ENCODE measurements at regions not wholly inside any gene's neighbourhood (a gene's known extent, or its start where the extent isn't known, plus 50 kb on each side); places are given as distances from the start of the nearest gene placed in this dataset.

DNA sequence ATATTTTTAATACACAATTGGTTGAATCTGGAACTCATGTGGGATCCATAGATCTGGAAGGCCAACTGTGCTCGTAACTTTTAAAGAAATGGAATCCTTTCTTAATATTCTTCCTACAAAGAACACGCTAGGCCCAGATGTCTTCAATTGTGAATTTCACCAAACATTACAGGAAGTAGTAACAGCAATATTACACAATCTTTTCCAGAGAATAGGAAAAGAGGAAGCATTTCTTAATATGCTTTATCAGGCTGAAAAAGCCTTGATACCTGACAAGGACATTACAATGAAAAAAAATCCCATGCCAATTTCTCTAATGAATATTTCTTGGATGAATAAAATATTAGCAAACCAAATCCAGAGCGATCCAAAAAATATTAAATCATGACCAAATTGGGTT, 80.3 kb upstream of the HAAO start:
- peaks cover 7 to 11% of the 10 kb centered on the region in 2 donors for H3K4me1 ChIP-seq (ENCODE audit: control insufficient read depth in 1 of 2, insufficient read depth in 2 of 2, low read length in 2 of 2)
- no peaks in the 10 kb centered on the region for H3K36me3 ChIP-seq (ENCODE audit: control insufficient read depth in 1 of 2, insufficient read depth in 2 of 2, low read length in 2 of 2)

DNA sequence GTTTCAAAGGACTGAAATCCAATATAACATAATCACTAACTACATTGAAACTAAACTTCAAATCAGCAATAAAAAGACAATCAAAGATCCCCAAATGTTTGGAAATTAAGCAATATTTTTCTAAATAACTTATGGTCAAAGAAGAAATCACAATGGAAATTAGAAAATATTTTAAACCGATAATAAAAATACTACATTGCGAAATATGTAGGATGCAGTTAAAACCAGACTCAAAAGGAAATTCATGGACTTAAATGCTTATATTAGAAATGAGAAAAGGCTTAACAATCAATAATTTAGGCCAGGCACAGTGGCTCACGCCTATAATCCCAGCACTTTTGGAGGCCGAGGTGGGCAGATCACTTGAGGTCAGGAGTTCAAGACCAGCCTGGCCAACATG, 79.0 kb upstream of the HAAO start:
- Histone ChIP-seq H3K27me3 (ENCODE audit: control insufficient read depth in 1 of 2, insufficient read depth in 2 of 2, low read length in 2 of 2) (no peaks in the 10 kb centered on the region), H3K4me1 (ENCODE audit: control insufficient read depth in 1 of 2, insufficient read depth in 2 of 2, low read length in 2 of 2) (peaks cover 7 to 11% of the 10 kb centered on the region in 2 donors), H3K9ac (ENCODE audit: low read depth in 1 of 2, low read length in 2 of 2) (no peak overlapping the region)

More for the DNA sequence above, 80.3 kb upstream of the HAAO start:
- H3K9ac ChIP-seq (ENCODE audit: low read depth in 1 of 2, low read length in 2 of 2) = no peak overlapping the region
- H3K4me3 ChIP-seq (ENCODE audit: low read depth in 1 of 2, low read length in 2 of 2) = no peak overlapping the region
- no peaks in the 10 kb centered on the region for H3K27me3 ChIP-seq (ENCODE audit: control insufficient read depth in 1 of 2, insufficient read depth in 2 of 2, low read length in 2 of 2)
- no peak overlapping the region for H3K27ac ChIP-seq (ENCODE audit: low read depth, low read length)
- peaks cover 3 to 13% of the 10 kb centered on the region in 2 donors for H3K9me3 ChIP-seq (ENCODE audit: control insufficient read depth in 1 of 2, low read length in 2 of 2)

DNA sequence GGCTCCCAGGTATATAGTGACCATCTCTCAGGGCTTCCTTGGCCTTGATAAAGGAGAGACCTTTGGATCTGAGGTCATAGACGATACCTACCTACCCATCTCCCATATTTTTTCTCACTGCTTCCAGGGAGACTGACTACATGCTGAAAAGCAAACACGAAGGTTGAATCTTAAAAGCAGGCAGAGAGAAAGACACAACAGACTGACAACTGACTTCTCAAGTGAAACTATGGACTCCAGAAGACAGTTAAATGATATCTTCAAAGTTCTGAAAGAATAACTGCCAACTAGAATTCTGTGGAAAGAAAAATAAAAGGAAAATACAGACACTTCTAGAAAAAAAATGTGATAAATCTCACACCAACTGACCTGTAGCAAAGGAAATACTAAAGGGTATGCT, 76.5 kb upstream of the HAAO start:
- Histone ChIP-seq H3K27me3 (ENCODE audit: control insufficient read depth in 1 of 2, insufficient read depth in 2 of 2, low read length in 2 of 2) (no peaks in the 10 kb centered on the region), H3K27ac (ENCODE audit: low read depth, low read length) (no peak overlapping the region), H3K9ac (ENCODE audit: low read depth in 1 of 2, low read length in 2 of 2) (no peak overlapping the region), H3K4me3 (ENCODE audit: low read depth in 1 of 2, low read length in 2 of 2) (no peak overlapping the region), H3K36me3 (ENCODE audit: control insufficient read depth in 1 of 2, insufficient read depth in 2 of 2, low read length in 2 of 2) (no peaks in the 10 kb centered on the region), H3K9me3 (ENCODE audit: control insufficient read depth in 1 of 2, low read length in 2 of 2) (peaks cover 3 to 13% of the 10 kb centered on the region in 2 donors), H3K4me1 (ENCODE audit: control insufficient read depth in 1 of 2, insufficient read depth in 2 of 2, low read length in 2 of 2) (no peaks in the 10 kb centered on the region)

More for the DNA sequence above, 79.0 kb upstream of the HAAO start:
- no peak overlapping the region for H3K27ac ChIP-seq (ENCODE audit: low read depth, low read length)
- peaks cover 3 to 13% of the 10 kb centered on the region in 2 donors for H3K9me3 ChIP-seq (ENCODE audit: control insufficient read depth in 1 of 2, low read length in 2 of 2)
- H3K36me3 ChIP-seq (ENCODE audit: control insufficient read depth in 1 of 2, insufficient read depth in 2 of 2, low read length in 2 of 2) = no peaks in the 10 kb centered on the region
- no peak overlapping the region for H3K4me3 ChIP-seq (ENCODE audit: low read depth in 1 of 2, low read length in 2 of 2)

DNA sequence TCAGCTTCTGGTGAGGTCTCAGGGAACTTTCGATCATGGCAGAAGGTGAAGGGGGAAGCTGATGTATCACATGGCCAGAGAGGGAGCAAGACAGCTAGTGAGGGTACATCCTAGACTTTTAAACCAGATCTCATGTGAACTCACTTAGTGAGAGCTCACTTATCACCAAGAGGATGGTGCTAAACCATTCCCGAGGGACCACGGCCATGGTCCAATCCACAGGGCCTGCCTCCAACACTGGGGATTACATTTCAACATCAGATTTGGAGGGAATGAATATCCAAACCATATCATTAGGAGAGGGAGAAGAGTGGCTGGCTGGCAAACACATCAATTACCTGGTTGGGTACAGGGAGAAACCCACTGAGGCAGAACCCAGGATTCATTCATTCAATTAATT, 75.7 kb upstream of the HAAO start:
- no peak overlapping the region for H3K27ac ChIP-seq (ENCODE audit: low read depth, low read length)

DNA sequence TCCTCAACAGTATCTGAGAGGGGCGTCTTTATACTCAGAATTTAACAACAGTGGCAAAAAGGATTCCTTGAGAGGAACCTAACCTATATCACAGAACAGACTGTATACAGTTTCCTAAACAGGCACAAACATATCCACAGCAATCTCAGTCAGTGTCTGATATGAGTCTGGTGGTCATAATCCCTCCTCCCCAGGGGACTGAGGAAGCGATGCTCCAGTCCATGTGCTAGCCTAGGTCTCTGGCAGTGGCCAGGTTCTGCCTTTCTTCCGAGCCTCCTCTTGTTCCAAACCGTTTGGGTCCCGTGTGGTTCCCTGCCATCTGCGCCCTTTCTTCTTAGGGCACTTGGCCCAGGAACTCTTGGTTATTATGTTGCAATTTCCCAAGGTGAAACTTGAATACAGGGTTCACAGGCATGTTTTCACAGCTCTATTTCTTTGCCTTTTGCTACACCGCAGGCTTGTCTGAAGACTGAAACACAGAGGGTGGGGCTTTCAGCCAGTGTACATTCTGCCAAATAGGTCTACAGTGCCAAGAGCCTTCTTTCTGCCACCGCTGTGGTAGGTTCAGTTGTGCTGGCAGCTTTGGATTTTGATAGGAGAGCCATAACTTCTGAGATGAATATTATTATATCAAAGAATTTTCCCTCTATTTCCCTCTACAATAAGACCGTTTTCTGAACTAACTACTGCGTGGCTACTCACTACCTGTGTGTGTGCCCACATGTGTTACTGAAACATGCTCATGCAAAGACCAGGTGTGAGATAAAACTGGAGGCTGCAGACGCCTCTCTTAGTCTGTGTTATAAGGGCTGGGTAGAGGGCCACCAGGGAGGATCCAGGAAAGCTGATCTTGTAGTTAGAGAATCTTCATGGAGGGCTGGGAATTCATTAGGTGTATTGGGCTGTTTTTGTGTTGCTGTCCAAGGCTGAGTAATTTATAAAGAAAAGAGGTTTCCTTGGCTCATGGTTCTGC, 75.0 kb upstream of the HAAO start:
- Histone ChIP-seq H3K36me3 (ENCODE audit: control insufficient read depth in 1 of 2, insufficient read depth in 2 of 2, low read length in 2 of 2) (no peaks in the 10 kb centered on the region), H3K9me3 (ENCODE audit: control insufficient read depth in 1 of 2, low read length in 2 of 2) (peaks cover 3 to 13% of the 10 kb centered on the region in 2 donors), H3K4me3 (ENCODE audit: low read depth in 1 of 2, low read length in 2 of 2) (no peak overlapping the region), H3K27ac (ENCODE audit: low read depth, low read length) (no peak overlapping the region), H3K4me1 (ENCODE audit: control insufficient read depth in 1 of 2, insufficient read depth in 2 of 2, low read length in 2 of 2) (no peaks in the 10 kb centered on the region), H3K9ac (ENCODE audit: low read depth in 1 of 2, low read length in 2 of 2) (no peak overlapping the region), H3K27me3 (ENCODE audit: control insufficient read depth in 1 of 2, insufficient read depth in 2 of 2, low read length in 2 of 2) (no peaks in the 10 kb centered on the region)

More for the DNA sequence above, 75.7 kb upstream of the HAAO start:
- H3K9ac ChIP-seq (ENCODE audit: low read depth in 1 of 2, low read length in 2 of 2) = no peak overlapping the region
- no peaks in the 10 kb centered on the region for H3K27me3 ChIP-seq (ENCODE audit: control insufficient read depth in 1 of 2, insufficient read depth in 2 of 2, low read length in 2 of 2)
- H3K36me3 ChIP-seq (ENCODE audit: control insufficient read depth in 1 of 2, insufficient read depth in 2 of 2, low read length in 2 of 2) = no peaks in the 10 kb centered on the region
- peaks cover 3 to 13% of the 10 kb centered on the region in 2 donors for H3K9me3 ChIP-seq (ENCODE audit: control insufficient read depth in 1 of 2, low read length in 2 of 2)
- H3K4me3 ChIP-seq (ENCODE audit: low read depth in 1 of 2, low read length in 2 of 2) = no peak overlapping the region
- H3K4me1 ChIP-seq (ENCODE audit: control insufficient read depth in 1 of 2, insufficient read depth in 2 of 2, low read length in 2 of 2) = no peaks in the 10 kb centered on the region

DNA sequence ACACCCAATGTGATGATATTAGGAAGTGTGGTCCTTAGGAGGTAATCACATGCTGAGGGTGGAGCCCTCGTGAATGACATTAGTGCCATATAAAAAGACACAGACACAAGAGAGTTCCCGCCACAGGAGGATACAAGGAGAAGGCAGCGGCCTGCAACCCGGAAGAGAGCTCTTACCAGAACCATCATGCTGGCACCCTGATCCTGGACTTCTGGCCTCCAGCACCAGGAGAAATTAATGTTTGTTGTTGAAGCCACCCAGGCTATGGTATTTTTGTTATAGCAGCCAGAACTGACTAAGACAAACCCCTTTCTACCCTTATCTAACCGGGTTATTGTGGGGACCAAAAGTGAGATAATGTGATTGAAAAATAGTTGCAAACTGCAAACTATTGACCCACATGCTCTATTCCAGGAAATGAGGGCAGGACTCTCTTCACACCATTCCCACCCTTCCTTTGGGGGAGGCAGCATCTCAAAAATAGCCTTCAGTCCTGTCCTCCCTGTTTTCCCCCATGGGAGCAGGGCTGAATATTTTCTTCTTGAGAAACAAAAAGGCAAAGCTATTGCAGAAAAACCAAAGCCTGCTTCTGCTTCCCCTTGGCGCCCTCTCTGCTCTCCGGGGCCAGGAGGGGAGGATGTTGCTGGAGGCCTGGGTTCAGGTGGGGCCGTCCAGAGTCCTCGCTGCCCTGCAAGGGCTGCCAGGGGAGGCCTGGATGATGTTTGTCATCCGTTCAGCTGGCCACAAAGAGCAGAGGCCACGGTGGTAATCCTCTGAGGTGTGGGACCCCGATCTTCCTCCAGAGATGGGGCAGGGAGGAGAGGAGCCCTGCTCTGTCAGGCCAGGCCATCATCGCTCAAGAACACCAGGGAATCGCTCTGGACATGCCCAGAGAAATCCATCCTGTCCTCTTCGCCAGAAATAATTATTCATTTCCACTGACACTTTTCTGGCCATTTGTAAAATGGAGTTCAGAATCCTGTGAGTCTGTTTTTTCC, 73.8 kb upstream of the HAAO start:
- H3K9ac ChIP-seq (ENCODE audit: low read depth in 1 of 2, low read length in 2 of 2) = no peak overlapping the region
- no peaks in the 10 kb centered on the region for H3K4me1 ChIP-seq (ENCODE audit: control insufficient read depth in 1 of 2, insufficient read depth in 2 of 2, low read length in 2 of 2)
- H3K27me3 ChIP-seq (ENCODE audit: control insufficient read depth in 1 of 2, insufficient read depth in 2 of 2, low read length in 2 of 2) = no peaks in the 10 kb centered on the region
- no peak overlapping the region for H3K27ac ChIP-seq (ENCODE audit: low read depth, low read length)
- H3K9me3 ChIP-seq (ENCODE audit: control insufficient read depth in 1 of 2, low read length in 2 of 2) = peaks cover 3 to 13% of the 10 kb centered on the region in 2 donors
- H3K4me3 ChIP-seq (ENCODE audit: low read depth in 1 of 2, low read length in 2 of 2) = no peak overlapping the region
- H3K36me3 ChIP-seq (ENCODE audit: control insufficient read depth in 1 of 2, insufficient read depth in 2 of 2, low read length in 2 of 2) = no peaks in the 10 kb centered on the region

DNA sequence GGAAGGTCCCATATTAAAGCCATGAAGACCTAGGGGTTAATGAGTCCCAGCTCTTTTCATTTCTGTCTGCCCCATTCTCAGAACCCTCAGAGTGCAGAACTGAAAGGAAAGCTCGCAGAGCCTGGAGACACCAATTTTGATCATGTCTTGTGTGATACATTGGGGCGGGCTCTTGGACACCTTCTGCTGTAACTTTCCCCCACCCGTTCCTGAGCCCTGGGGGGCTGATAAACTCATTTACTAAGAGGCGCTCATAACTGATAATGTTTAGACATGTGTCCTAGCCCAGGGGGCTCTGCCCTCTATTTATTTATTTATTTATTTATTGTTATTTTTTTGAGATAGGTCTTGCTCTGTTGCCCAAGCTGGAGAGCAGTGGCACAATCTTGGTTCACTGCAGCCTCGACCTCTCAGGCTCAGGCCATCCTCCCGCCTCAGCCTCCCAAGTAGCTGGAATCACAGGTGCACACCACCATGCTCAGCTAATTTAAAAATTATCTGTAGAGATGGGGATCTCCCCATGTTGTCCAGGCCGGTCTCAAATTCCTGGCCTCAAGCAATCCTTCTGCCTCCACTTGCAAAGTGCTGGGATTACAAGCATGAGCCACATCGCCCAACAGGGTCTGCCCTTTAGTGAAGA, 72.4 kb upstream of the HAAO start:
- Histone ChIP-seq H3K9ac (ENCODE audit: low read depth in 1 of 2, low read length in 2 of 2) (no peak overlapping the region), H3K27me3 (ENCODE audit: control insufficient read depth in 1 of 2, insufficient read depth in 2 of 2, low read length in 2 of 2) (no peaks in the 10 kb centered on the region), H3K4me3 (ENCODE audit: low read depth in 1 of 2, low read length in 2 of 2) (no peak overlapping the region), H3K36me3 (ENCODE audit: control insufficient read depth in 1 of 2, insufficient read depth in 2 of 2, low read length in 2 of 2) (no peaks in the 10 kb centered on the region), H3K4me1 (ENCODE audit: control insufficient read depth in 1 of 2, insufficient read depth in 2 of 2, low read length in 2 of 2) (peaks cover 0 to 5% of the 10 kb centered on the region in 2 donors), H3K9me3 (ENCODE audit: control insufficient read depth in 1 of 2, low read length in 2 of 2) (peaks cover 3 to 13% of the 10 kb centered on the region in 2 donors), H3K27ac (ENCODE audit: low read depth, low read length) (no peak overlapping the region)

DNA sequence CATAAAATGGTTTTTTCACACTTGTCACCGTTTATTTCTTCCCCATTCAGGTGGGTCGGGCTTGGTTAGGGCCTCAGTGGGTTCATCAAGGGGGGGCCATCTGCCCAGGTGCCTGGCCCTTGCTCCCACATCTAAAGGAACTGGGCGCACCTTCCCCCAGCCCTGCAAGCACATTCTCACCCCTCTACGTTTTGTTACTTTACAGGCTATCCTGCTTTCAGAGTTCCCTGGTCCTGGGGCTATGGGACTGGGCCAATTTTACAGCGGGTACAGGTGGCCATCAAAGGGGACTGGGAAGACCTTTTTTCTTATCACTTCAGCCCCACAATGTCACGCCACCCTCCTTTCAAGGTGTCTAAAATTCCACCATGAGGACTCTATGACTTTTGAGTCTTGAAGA, 71.8 kb upstream of the HAAO start:
- Histone ChIP-seq H3K9ac (ENCODE audit: low read depth in 1 of 2, low read length in 2 of 2) (no peak overlapping the region), H3K36me3 (ENCODE audit: control insufficient read depth in 1 of 2, insufficient read depth in 2 of 2, low read length in 2 of 2) (no peaks in the 10 kb centered on the region), H3K4me3 (ENCODE audit: low read depth in 1 of 2, low read length in 2 of 2) (no peak overlapping the region), H3K9me3 (ENCODE audit: control insufficient read depth in 1 of 2, low read length in 2 of 2) (peaks cover 3 to 13% of the 10 kb centered on the region in 2 donors), H3K4me1 (ENCODE audit: control insufficient read depth in 1 of 2, insufficient read depth in 2 of 2, low read length in 2 of 2) (peaks cover 0 to 7% of the 10 kb centered on the region in 2 donors), H3K27ac (ENCODE audit: low read depth, low read length) (no peak overlapping the region), H3K27me3 (ENCODE audit: control insufficient read depth in 1 of 2, insufficient read depth in 2 of 2, low read length in 2 of 2) (no peaks in the 10 kb centered on the region)

DNA sequence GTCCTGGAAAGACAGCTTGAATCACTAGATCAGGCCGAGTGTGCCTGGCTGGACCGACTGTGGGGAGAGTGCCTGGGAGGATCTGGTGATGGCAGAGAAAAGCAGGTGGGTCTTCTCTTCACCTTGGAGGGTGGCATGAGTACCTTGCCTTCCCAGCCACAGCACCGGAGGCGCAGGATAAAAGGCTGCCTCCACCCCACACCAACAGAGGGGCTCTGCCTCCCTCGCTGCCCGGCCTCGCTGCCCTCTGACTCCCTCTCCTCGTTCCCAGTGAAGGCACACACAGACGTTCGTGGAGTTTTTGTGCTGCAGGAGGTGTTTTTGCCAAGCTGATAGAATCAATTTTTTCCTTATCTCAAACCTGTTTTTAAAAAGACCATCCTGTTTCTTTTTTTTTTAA, 71.4 kb upstream of the HAAO start:
- H3K9ac ChIP-seq (ENCODE audit: low read depth in 1 of 2, low read length in 2 of 2) = no peak overlapping the region
- H3K27ac ChIP-seq (ENCODE audit: low read depth, low read length) = no peak overlapping the region
- H3K4me1 ChIP-seq (ENCODE audit: control insufficient read depth in 1 of 2, insufficient read depth in 2 of 2, low read length in 2 of 2) = peaks cover 1 to 7% of the 10 kb centered on the region in 2 donors
- H3K36me3 ChIP-seq (ENCODE audit: control insufficient read depth in 1 of 2, insufficient read depth in 2 of 2, low read length in 2 of 2) = no peaks in the 10 kb centered on the region
- no peak overlapping the region for H3K4me3 ChIP-seq (ENCODE audit: low read depth in 1 of 2, low read length in 2 of 2)
- H3K9me3 ChIP-seq (ENCODE audit: control insufficient read depth in 1 of 2, low read length in 2 of 2) = peaks cover 4 to 9% of the 10 kb centered on the region in 2 donors
- no peaks in the 10 kb centered on the region for H3K27me3 ChIP-seq (ENCODE audit: control insufficient read depth in 1 of 2, insufficient read depth in 2 of 2, low read length in 2 of 2)
